ENCODE measurements at regions not wholly inside any gene's neighbourhood (a gene's known extent, or its start where the extent isn't known, plus 50 kb on each side); places are given as distances from the start of the nearest gene placed in this dataset.

- Histone ChIP-seq H3K27me3 (ENCODE audit: control insufficient read depth, insufficient read depth, low read length) (peaks cover 10% of the 10 kb centered on the region), H3K9me3 (ENCODE audit: control insufficient read depth, insufficient read depth, low read length) (no peaks in the 10 kb centered on the region), H3K4me3 (ENCODE audit: low read length) (no peak overlapping the region), H3K4me1 (ENCODE audit: control insufficient read depth, insufficient read depth, low read length) (peaks cover 40% of the 10 kb centered on the region), H3K27ac (ENCODE audit: low read length) (no peak overlapping the region), H3K36me3 (ENCODE audit: control insufficient read depth, insufficient read depth, low read length) (no peaks in the 10 kb centered on the region)
- ATAC-seq: no peak
- Mint-ChIP-seq H3K4me1 (peaks cover 10 to 36% of the 10 kb centered on the region in 2 donors), H3K27me3 (ENCODE audit: low read depth in 2 of 2) (peaks cover 11 to 31% of the 10 kb centered on the region in 2 donors), H3K9me3 (no peaks in the 10 kb centered on the region), H3K36me3 (no peaks in the 10 kb centered on the region), H3K4me3 (no peak overlapping the region), H3K27ac (no peak overlapping the region)
- TF ChIP-seq CTCF (IDR thresholded peaks at IDR 0.05): no peak
- intact Hi-C loops (cut with micrococcal nuclease): no loop called here
- 84% methylated on average over 3 of the region's 4 CpGs for whole genome bisulfite sequencing (ENCODE audit: insufficient coverage)
- DNase-seq: no peak
Observed at GRCh38 chr17:73723317-73723716, 79.1 kb upstream of the SDK2 start.

GRCh38 chr17:73724341-73724740, 80.1 kb upstream of the SDK2 start:
- Histone ChIP-seq H3K27me3 (ENCODE audit: control insufficient read depth, insufficient read depth, low read length) (peaks cover 10% of the 10 kb centered on the region), H3K9me3 (ENCODE audit: control insufficient read depth, insufficient read depth, low read length) (no peaks in the 10 kb centered on the region), H3K4me3 (ENCODE audit: low read length) (no peak overlapping the region), H3K27ac (ENCODE audit: low read length) (no peak overlapping the region), H3K4me1 (ENCODE audit: control insufficient read depth, insufficient read depth, low read length) (peaks cover 35% of the 10 kb centered on the region), H3K36me3 (ENCODE audit: control insufficient read depth, insufficient read depth, low read length) (no peaks in the 10 kb centered on the region)
- TF ChIP-seq CTCF (IDR thresholded peaks at IDR 0.05): no peak
- Mint-ChIP-seq H3K4me3 (no peak overlapping the region), H3K4me1 (peaks cover 17 to 37% of the 10 kb centered on the region in 2 donors), H3K36me3 (no peaks in the 10 kb centered on the region), H3K9me3 (no peaks in the 10 kb centered on the region), H3K27me3 (ENCODE audit: low read depth in 2 of 2) (peaks cover 19 to 33% of the 10 kb centered on the region in 2 donors), H3K27ac (no peak overlapping the region)
- no peak for DNase-seq
- ATAC-seq: no peak
- intact Hi-C loops (cut with micrococcal nuclease): no loop called here
- WGBS (ENCODE audit: insufficient coverage): 86% methylated on average over 5 of the region's 5 CpGs

GRCh38 chr17:73724990-73725389, 80.7 kb upstream of the SDK2 start:
- Histone ChIP-seq H3K27ac (ENCODE audit: low read length) (no peak overlapping the region), H3K27me3 (ENCODE audit: control insufficient read depth, insufficient read depth, low read length) (peaks cover 10% of the 10 kb centered on the region), H3K4me3 (ENCODE audit: low read length) (no peak overlapping the region), H3K36me3 (ENCODE audit: control insufficient read depth, insufficient read depth, low read length) (no peaks in the 10 kb centered on the region), H3K9me3 (ENCODE audit: control insufficient read depth, insufficient read depth, low read length) (no peaks in the 10 kb centered on the region), H3K4me1 (ENCODE audit: control insufficient read depth, insufficient read depth, low read length) (peaks cover 29% of the 10 kb centered on the region)
- Mint-ChIP-seq H3K4me3 (no peak overlapping the region), H3K27ac (no peak overlapping the region), H3K9me3 (no peaks in the 10 kb centered on the region), H3K27me3 (ENCODE audit: low read depth in 2 of 2) (peaks cover 23 to 35% of the 10 kb centered on the region in 2 donors), H3K36me3 (no peaks in the 10 kb centered on the region), H3K4me1 (peaks cover 19 to 34% of the 10 kb centered on the region in 2 donors)
- no peak for TF ChIP-seq CTCF (IDR thresholded peaks at IDR 0.05)
- DNase-seq: no peak
- ATAC-seq: no peak
- WGBS (ENCODE audit: insufficient coverage): 86% methylated on average over 4 of the region's 4 CpGs
- intact Hi-C loops (cut with micrococcal nuclease): no loop called here

GRCh38 chr17:73725794-73726515, 81.7 kb upstream of the SDK2 start:
- Mint-ChIP-seq H3K4me1 (peaks cover 19 to 25% of the 10 kb centered on the region in 2 donors), H3K27ac (no peak overlapping the region), H3K9me3 (peaks cover 1 to 2% of the 10 kb centered on the region in 2 donors), H3K4me3 (no peak overlapping the region), H3K36me3 (peaks cover 6% of the 10 kb centered on the region), H3K27me3 (ENCODE audit: low read depth in 2 of 2) (peaks cover 32 to 41% of the 10 kb centered on the region in 2 donors)
- 93% methylated on average over 12 of the region's 12 CpGs for WGBS (ENCODE audit: insufficient coverage)
- H3K27ac ChIP-seq (ENCODE audit: low read length): no peak overlapping the region
- H3K36me3 ChIP-seq (ENCODE audit: control insufficient read depth, insufficient read depth, low read length): no peaks in the 10 kb centered on the region
- no peak for ATAC-seq
- intact Hi-C loops (cut with micrococcal nuclease): no loop called here
- peaks cover 3% of the 10 kb centered on the region for H3K9me3 ChIP-seq (ENCODE audit: control insufficient read depth, insufficient read depth, low read length)
- no peak overlapping the region for H3K4me3 ChIP-seq (ENCODE audit: low read length)
- H3K27me3 ChIP-seq (ENCODE audit: control insufficient read depth, insufficient read depth, low read length): peaks cover 13% of the 10 kb centered on the region
- H3K4me1 ChIP-seq (ENCODE audit: control insufficient read depth, insufficient read depth, low read length): peaks cover 19% of the 10 kb centered on the region
- TF ChIP-seq CTCF (IDR thresholded peaks at IDR 0.05): no peak
- DNase-seq: no peak
